Heart left ventricle (tissue), 13 donors: ENCODE measurements at regions not wholly inside any gene's neighbourhood (a gene's known extent, or its start where the extent isn't known, plus 50 kb on each side); places are given as distances from the start of the nearest gene placed in this dataset.

Experiments used
- POLR2A ChIP-seq, 2 donors: fragments of 450-650 bp; IDR thresholded peaks; one replicate each; pipeline ENCODE4 v1.6.1; 2017; ENCODE audit warnings: antibody characterized with exemption in 2 of 2, mild to moderate bottlenecking in 2 of 2, moderate library complexity in 2 of 2
- TF ChIP-seq, protein P1 (sequence below), 12 donors: fragments of 200-600 bp; sonication (generic) in 4 of 12; IDR thresholded peaks; one replicate each; pipeline versions ENCODE4 v1.5.0 to v1.8.0; 2018 to 2022; ENCODE audit warnings: antibody characterized with exemption in 12 of 12, mild to moderate bottlenecking in 5 of 12
- donor health status: ischemic (EF 13 %, LVEDD 7.1; RV severe dilation, severe dysfunction).
- donor health status: DM: no; HTN: yes; CAD: no.
- donor health status: DM: no; HTN: no; CAD: no.
- donor health status: ischemic (EF 25% LVEDD 6.9; RV normal size, moderate dysfunction).
- donor health status: ischemic (EF 25% LVEDD 5.7; RV mildly dilated, moderate dysfunction).
- donor health status: ischemic (EF 35%, LVEDD 5.7; RV mildly dilated, moderate dysfunction).
- donor health status: nonischemic (EF 11% LVEDD 7.7; RV severe dilation, severe dysfunction).
- donor health status: DM: yes; HTN: yes; CAD: no.
- donor health status: PGD.
- donor health status: ischemic (EF 29% LVEDD 5.4; RV normal size, mild dysfunction).
- donor health status: nonischemic (EF 23%, LVEDD 6.1; RV moderate dilation, normal function).

DNA sequence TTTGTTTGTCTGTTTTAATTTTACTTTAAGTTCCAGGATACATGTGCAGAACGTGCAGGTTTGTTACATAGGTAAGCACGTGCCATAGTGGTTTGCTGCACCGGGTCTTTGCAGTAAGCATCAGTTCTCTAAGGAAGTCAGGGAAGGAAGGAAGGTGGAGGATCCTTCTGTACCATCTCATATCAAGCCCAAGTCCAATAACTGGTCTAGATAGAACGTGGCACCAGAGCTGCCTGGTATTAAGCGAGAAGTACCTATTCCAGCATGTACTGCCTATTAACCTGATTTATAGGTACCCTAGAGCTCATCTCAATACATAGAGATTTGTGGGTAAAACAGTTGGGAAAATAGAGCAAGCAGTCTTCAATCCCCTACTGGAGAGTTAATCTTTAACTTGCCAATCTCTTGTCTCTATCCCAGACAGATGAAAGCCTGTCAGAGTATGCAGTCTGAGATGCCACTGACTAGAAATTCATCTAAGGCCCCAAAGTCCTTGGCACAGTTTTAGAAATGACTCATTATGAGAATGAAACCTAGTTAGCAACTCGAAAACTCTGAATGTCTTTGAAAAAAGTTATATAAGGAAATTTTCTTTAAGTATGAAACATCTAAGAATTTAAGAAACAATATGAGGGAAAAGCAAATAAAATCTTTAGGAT, 144.9 kb downstream of the TFAP2A start:
- TF ChIP-seq, protein P1, sequence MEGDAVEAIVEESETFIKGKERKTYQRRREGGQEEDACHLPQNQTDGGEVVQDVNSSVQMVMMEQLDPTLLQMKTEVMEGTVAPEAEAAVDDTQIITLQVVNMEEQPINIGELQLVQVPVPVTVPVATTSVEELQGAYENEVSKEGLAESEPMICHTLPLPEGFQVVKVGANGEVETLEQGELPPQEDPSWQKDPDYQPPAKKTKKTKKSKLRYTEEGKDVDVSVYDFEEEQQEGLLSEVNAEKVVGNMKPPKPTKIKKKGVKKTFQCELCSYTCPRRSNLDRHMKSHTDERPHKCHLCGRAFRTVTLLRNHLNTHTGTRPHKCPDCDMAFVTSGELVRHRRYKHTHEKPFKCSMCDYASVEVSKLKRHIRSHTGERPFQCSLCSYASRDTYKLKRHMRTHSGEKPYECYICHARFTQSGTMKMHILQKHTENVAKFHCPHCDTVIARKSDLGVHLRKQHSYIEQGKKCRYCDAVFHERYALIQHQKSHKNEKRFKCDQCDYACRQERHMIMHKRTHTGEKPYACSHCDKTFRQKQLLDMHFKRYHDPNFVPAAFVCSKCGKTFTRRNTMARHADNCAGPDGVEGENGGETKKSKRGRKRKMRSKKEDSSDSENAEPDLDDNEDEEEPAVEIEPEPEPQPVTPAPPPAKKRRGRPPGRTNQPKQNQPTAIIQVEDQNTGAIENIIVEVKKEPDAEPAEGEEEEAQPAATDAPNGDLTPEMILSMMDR (IDR thresholded peaks at IDR 0.05) = no peak
- no peak for TF ChIP-seq POLR2A (IDR thresholded peaks at IDR 0.05)
